Chondrocyte (in vitro differentiated cells): ENCODE measurements at regions not wholly inside any gene's neighbourhood (a gene's known extent, or its start where the extent isn't known, plus 50 kb on each side); places are given as distances from the start of the nearest gene placed in this dataset.

Experiments
- DNase-seq: peaks from one replicate; pipeline ENCODE4 v3.0.0; 2021; ENCODE audit warnings: mixed read lengths, low spot score
- H3K27ac Mint-ChIP-seq: one replicate; pipeline ENCODE4 v1.8.0; 2021; ENCODE audit warnings: mild to moderate bottlenecking, moderate library complexity, mixed read lengths; ENCODE audit not compliant: unreplicated experiment
- H3K27me3 Mint-ChIP-seq: 2 replicates; pipeline ENCODE4 v1.8.0; 2021; ENCODE audit warnings: low read depth, mixed read lengths
- H3K36me3 Mint-ChIP-seq: 2 replicates; pipeline ENCODE4 v1.8.0; 2021; ENCODE audit warnings: low read depth, mixed read lengths
- H3K4me1 Mint-ChIP-seq: 2 replicates; pipeline ENCODE4 v1.8.0; 2021; ENCODE audit warnings: low read depth, mild to moderate bottlenecking, mixed read lengths
- H3K4me3 Mint-ChIP-seq: one replicate; pipeline ENCODE4 v1.8.0; 2021; ENCODE audit warnings: mild to moderate bottlenecking, moderate library complexity, mixed read lengths; ENCODE audit not compliant: unreplicated experiment
- H3K9me3 Mint-ChIP-seq: 2 replicates; pipeline ENCODE4 v1.8.0; 2021; ENCODE audit warnings: low read depth, mixed read lengths
- TF ChIP-seq, protein P1 (sequence below): fragments of 200-600 bp; sonication (generic); IDR thresholded peaks from 2 replicates; pipeline ENCODE4 v1.5.0; 2021; ENCODE audit warnings: antibody characterized with exemption, mild to moderate bottlenecking, moderate library complexity

DNA sequence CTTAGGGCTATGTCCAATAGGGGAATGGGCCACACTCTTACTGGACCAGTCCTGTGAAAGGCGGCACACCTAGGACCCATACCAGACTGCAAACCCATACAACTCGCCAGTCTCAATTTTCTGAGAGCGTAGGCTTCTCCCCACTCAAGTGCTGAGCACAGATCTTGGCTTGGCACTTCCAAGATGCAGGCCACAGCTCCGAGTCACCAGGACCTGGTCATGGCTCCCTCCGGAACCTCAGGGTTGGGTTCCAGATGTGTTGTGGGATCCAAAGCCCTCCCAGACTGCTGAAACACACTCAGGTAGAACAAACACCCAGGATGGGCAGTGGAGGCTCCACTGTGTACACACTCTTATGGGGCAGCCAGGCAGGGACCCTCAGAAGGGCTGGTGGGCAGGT, 103.3 kb downstream of the TMEM144 start:
- Mint-ChIP-seq H3K4me1 (peaks cover 33% of the 10 kb centered on the region), H3K27ac (no peak overlapping the region)

DNA sequence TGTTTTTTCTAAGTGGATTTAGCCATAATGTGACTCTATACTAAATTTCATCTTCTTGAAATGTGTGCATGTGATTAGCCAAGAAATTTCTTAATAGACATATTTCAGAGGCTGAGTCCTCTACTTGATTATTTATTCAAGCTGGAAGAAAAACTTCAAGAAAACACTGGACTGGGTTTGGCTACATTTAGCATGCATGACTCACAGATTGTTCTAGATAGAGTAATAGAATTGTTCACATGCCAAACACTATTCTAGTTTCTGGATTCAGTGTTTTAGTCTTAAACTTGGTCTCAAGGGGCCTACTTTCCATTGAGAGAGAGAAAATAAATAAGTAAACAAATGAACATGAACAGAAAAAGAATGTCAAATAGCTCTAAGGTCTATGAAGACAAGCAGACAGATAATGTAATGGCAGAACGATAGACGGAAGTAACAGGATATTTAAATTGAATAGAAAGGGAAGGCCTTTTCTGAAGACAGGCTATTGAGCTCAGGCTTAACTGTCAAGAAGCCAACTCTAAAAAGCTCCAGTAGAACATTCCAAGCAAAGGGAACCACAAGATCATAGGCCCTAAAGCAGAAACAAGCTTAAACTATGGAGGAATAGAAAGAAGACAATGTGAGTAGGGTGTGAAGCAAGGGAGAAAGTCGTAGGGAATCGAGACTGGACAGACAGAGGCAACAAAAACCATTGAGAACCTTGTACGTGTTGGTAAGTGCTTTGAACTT, 104.6 kb downstream of the TMEM144 start:
- DNase-seq: no peak
- H3K27me3 Mint-ChIP-seq: no peaks in the 10 kb centered on the region
- H3K27ac Mint-ChIP-seq: peak overlapping the region; percentile 94
- TF ChIP-seq, protein P1, sequence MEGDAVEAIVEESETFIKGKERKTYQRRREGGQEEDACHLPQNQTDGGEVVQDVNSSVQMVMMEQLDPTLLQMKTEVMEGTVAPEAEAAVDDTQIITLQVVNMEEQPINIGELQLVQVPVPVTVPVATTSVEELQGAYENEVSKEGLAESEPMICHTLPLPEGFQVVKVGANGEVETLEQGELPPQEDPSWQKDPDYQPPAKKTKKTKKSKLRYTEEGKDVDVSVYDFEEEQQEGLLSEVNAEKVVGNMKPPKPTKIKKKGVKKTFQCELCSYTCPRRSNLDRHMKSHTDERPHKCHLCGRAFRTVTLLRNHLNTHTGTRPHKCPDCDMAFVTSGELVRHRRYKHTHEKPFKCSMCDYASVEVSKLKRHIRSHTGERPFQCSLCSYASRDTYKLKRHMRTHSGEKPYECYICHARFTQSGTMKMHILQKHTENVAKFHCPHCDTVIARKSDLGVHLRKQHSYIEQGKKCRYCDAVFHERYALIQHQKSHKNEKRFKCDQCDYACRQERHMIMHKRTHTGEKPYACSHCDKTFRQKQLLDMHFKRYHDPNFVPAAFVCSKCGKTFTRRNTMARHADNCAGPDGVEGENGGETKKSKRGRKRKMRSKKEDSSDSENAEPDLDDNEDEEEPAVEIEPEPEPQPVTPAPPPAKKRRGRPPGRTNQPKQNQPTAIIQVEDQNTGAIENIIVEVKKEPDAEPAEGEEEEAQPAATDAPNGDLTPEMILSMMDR: no peak
- H3K9me3 Mint-ChIP-seq: peaks cover 31% of the 10 kb centered on the region
- H3K4me1 Mint-ChIP-seq: peaks cover 33% of the 10 kb centered on the region
- H3K4me3 Mint-ChIP-seq: no peak overlapping the region
- peaks cover 4% of the 10 kb centered on the region for H3K36me3 Mint-ChIP-seq

More for the DNA sequence above, 103.3 kb downstream of the TMEM144 start:
- Mint-ChIP-seq H3K9me3 (peaks cover 40% of the 10 kb centered on the region), H3K4me3 (no peak overlapping the region), H3K36me3 (peaks cover 6% of the 10 kb centered on the region), H3K27me3 (no peaks in the 10 kb centered on the region)
- no peak for DNase-seq
- TF ChIP-seq, protein P1: no peak

DNA sequence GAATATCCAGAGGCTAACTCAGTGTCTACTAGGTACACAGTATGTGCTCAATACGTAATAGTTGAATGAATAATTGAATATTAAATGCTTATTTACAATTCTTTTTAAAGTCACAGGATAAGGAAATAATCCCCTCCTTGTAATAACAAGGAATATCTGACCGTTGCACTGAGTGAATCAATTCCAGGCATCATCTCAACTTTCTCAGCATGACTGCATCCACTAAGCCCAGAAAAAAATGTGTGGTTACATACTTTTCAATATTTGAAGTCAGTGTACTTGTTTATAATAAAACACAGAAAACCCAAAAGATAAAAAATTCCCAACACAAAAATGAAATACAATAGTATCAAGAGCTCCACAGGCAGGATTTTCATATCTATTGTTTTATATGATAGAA, 105.4 kb downstream of the TMEM144 start:
- peak overlapping the region; percentile 94 for H3K27ac Mint-ChIP-seq
- peaks cover 6% of the 10 kb centered on the region for H3K36me3 Mint-ChIP-seq
- H3K4me3 Mint-ChIP-seq: no peak overlapping the region
- no peak for DNase-seq
- no peaks in the 10 kb centered on the region for H3K27me3 Mint-ChIP-seq
- peaks cover 30% of the 10 kb centered on the region for H3K9me3 Mint-ChIP-seq
- TF ChIP-seq, protein P1: no peak
- peaks cover 33% of the 10 kb centered on the region for H3K4me1 Mint-ChIP-seq

DNA sequence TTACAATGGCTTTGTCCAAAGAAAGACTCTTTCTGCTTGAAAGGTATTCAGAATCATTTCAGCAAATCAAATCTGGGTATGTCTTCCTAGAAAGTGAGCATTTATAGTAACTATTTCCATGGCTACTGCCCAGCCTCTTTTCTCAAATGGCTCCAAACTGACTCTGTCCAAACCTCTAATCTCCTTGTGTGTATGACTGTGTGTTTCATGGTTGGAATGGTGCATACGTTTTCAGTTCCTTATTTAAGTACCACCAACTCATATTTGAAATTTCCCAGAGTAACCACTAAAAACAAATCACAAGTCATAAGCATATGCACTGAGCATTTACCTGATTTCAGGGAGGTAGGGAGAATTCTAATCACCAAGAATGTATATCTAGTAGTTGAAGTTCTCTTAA, 106.0 kb downstream of the TMEM144 start:
- Mint-ChIP-seq H3K36me3 (peaks cover 6% of the 10 kb centered on the region), H3K27me3 (no peaks in the 10 kb centered on the region), H3K9me3 (peaks cover 28% of the 10 kb centered on the region), H3K4me3 (no peak overlapping the region), H3K4me1 (peaks cover 33% of the 10 kb centered on the region), H3K27ac (no peak overlapping the region)
- TF ChIP-seq, protein P1: no peak
- DNase-seq: no peak

DNA sequence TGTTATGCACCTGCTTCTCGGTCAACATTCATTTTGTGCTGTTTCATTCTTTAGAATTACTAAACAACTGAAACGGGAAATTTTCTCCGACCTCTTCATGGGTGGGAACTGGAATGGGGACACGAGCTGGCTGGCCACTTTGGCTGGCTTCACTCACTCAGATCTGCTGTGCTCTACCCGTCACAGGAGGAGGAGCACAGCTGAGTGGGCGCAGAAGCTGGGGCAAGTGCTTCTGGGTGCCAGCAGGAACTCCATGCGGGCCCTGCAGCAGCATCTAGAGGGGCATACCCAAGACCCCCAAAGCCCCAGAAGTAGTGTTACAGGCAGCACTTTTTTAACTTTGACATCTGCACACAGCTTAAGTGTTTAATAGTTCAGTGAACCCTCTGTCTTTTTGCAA, 109.6 kb downstream of the TMEM144 start:
- Mint-ChIP-seq H3K4me3 (no peak overlapping the region), H3K4me1 (peaks cover 16% of the 10 kb centered on the region), H3K9me3 (peaks cover 13% of the 10 kb centered on the region), H3K27me3 (no peaks in the 10 kb centered on the region), H3K27ac (no peak overlapping the region), H3K36me3 (peaks cover 3% of the 10 kb centered on the region)
- no peak for DNase-seq
- TF ChIP-seq, protein P1: no peak
